HepG2 (cell line): ENCODE measurements at regions not wholly inside any gene's neighbourhood (a gene's known extent, or its start where the extent isn't known, plus 50 kb on each side); places are given as distances from the start of the nearest gene placed in this dataset.

ENCODE experiments used
- ATAC-seq: fragments of 200-7000 bp; cut with Tn5 transposase; 3 replicates; pipeline ENCODE4 v1.9.1; 2020; ENCODE audit warnings: mild to moderate bottlenecking, moderate library complexity
- BruUV-seq: library from RNA; stranded (reverse); fragments of 400-500 nt; replicated peaks from 2 replicates; lab custom pipeline; 2021; lab: Mats Ljungman, UMichigan
- CTCF ChIA-PET: fragments of 300-600 bp; formaldehyde crosslinking; extraction: SDS; loops from one replicate; lab custom pipeline; 2021; ENCODE audit warnings: low total read pairs, inconsistent platforms, low intra/inter-chr PET ratio; lab: Yijun Ruan, JAX
- POLR2A ChIA-PET: fragments of 350-600 bp; sonication (Branson Sonifier 250); formaldehyde crosslinking; loops from one replicate; lab custom pipeline; 2020; ENCODE audit warnings: antibody characterized with exemption, inconsistent platforms; lab: Yijun Ruan, JAX
- DNase-seq: peaks from one replicate; pipeline ENCODE4 v3.0.0-alpha.2; 2015; ENCODE audit warnings: low spot score
- FAIRE-seq: peaks from 3 replicates; lab custom pipeline; 2011; peaks lifted over from hg19 to GRCh38; lab: Jason Lieb, UNC
- H2AFZ ChIP-seq: one replicate; pipeline ENCODE4 v1.6.1; 2011; ENCODE audit warnings: low read length, inconsistent platforms
- H3K27ac ChIP-seq: fragments of 300-600 bp; 3 replicates; pipeline ENCODE4 v1.8.0; 2011; ENCODE audit warnings: mixed run types, mild to moderate bottlenecking, mixed read lengths, low read length, inconsistent platforms; ENCODE audit not compliant: insufficient read depth; ENCODE audit errors: extremely low read length
- H3K27me3 ChIP-seq, 2 experiments: fragments of 200-600 bp in 1 of 2; 2 replicates in 1 of 2; 3 replicates in 1 of 2; pipeline versions ENCODE4 v1.6.0 to v1.8.0; 2011; ENCODE audit warnings: low read length in 2 of 2, mild to moderate bottlenecking in 2 of 2, moderate library complexity in 2 of 2, inconsistent platforms in 1 of 2; ENCODE audit not compliant: insufficient read depth in 2 of 2, control insufficient read depth in 1 of 2
- H3K36me3 ChIP-seq, 2 experiments: fragments of 200-600 bp in 1 of 2; replicated peaks in 1 of 2; 2 replicates in 1 of 2; 3 replicates in 1 of 2; pipeline versions ENCODE4 v1.5.1 to v1.8.0; 2011; ENCODE audit warnings: low read length in 2 of 2, inconsistent platforms in 1 of 2; ENCODE audit not compliant: insufficient read depth in 2 of 2, control insufficient read depth in 1 of 2
- H3K4me1 ChIP-seq: 2 replicates; pipeline ENCODE4 v1.5.1; 2012; ENCODE audit warnings: low read length, inconsistent platforms; ENCODE audit not compliant: insufficient read depth
- H3K4me2 ChIP-seq: 2 replicates; pipeline ENCODE4 v1.6.0; 2011; ENCODE audit warnings: low read depth, low read length, inconsistent platforms
- H3K4me3 ChIP-seq, 3 experiments: fragments of 200-600 bp in 1 of 3; sonication (generic), shearing (Covaris generic) in 1 of 3; replicated peaks in 1 of 3; 2 replicates each; pipeline ENCODE4 v1.5.1; 2011 to 2016; ENCODE audit warnings: low read length in 3 of 3, inconsistent platforms in 2 of 3, low read depth in 2 of 3, mild to moderate bottlenecking in 2 of 3, control low read depth in 1 of 3, mixed read lengths in 1 of 3; ENCODE audit not compliant: insufficient read depth in 1 of 3
- H3K79me2 ChIP-seq: one replicate; pipeline ENCODE4 v1.6.1; 2011; ENCODE audit warnings: low read length, inconsistent platforms; ENCODE audit not compliant: insufficient read depth
- H3K9ac ChIP-seq: 2 replicates; pipeline ENCODE4 v1.6.0; 2011; ENCODE audit warnings: mild to moderate bottlenecking, low read depth, low read length, inconsistent platforms; ENCODE audit not compliant: insufficient read depth
- H3K9me3 ChIP-seq: 2 replicates; pipeline ENCODE4 v1.5.1; 2012; ENCODE audit warnings: mild to moderate bottlenecking, low read length
- H4K20me1 ChIP-seq: 2 replicates; pipeline ENCODE4 v1.6.0; 2011; ENCODE audit warnings: inconsistent platforms, mild to moderate bottlenecking, low read length, moderate library complexity; ENCODE audit not compliant: insufficient read depth
- ATF4 ChIP-seq, 2 experiments: fragments of 450-650 bp in 1 of 2; sonication (generic) in 1 of 2; formaldehyde crosslinking; IDR thresholded peaks; 2 replicates each; pipeline versions ENCODE4 v1.5.0 to v1.8.0; 2020 to 2022; ENCODE audit warnings: mild to moderate bottlenecking in 1 of 2, missing genetic modification reagents in 1 of 2
- ATF7 ChIP-seq, 2 experiments: fragments of 450-650 bp in 1 of 2; sonication (generic) in 1 of 2; formaldehyde crosslinking in 1 of 2; IDR thresholded peaks; 2 replicates each; pipeline versions ENCODE4 v1.4.0 to v1.6.1; 2016 to 2020; ENCODE audit warnings: antibody characterized with exemption in 1 of 2, mild to moderate bottlenecking in 1 of 2, missing genetic modification reagents in 1 of 2
- ATRX ChIP-seq: sonication (generic); formaldehyde crosslinking; IDR thresholded peaks from 2 replicates; pipeline ENCODE4 v1.4.0; 2020; ENCODE audit warnings: missing genetic modification reagents, borderline replicate concordance
- GZF1 ChIP-seq: sonication (generic); formaldehyde crosslinking; IDR thresholded peaks from 2 replicates; pipeline ENCODE4 v1.5.1; 2020; ENCODE audit warnings: mild to moderate bottlenecking, missing genetic modification reagents
- MTA1 ChIP-seq: sonication (generic); formaldehyde crosslinking; IDR thresholded peaks from 2 replicates; pipeline ENCODE4 v1.4.0; 2020; ENCODE audit warnings: missing genetic modification reagents, mild to moderate bottlenecking, borderline replicate concordance
- NPAS2 ChIP-seq: sonication (generic); formaldehyde crosslinking; IDR thresholded peaks from 2 replicates; pipeline ENCODE4 v1.8.0; 2022; ENCODE audit warnings: mild to moderate bottlenecking, missing genetic modification reagents, borderline replicate concordance
- TCF7 ChIP-seq: sonication (generic); IDR thresholded peaks from 2 replicates; pipeline ENCODE4 v1.6.1; 2016; ENCODE audit warnings: antibody characterized with exemption, low read depth
- ZBTB7A ChIP-seq: sonication (generic); formaldehyde crosslinking; IDR thresholded peaks from 2 replicates; pipeline ENCODE4 v1.8.0; 2022; ENCODE audit warnings: mild to moderate bottlenecking, missing genetic modification reagents
- ZNF296 ChIP-seq: sonication (generic); formaldehyde crosslinking; conservative IDR thresholded peaks from 2 replicates; pipeline ENCODE4 v1.5.0; 2020; ENCODE audit warnings: mild to moderate bottlenecking, missing genetic modification reagents
- ZNF30 ChIP-seq: sonication (generic); formaldehyde crosslinking; IDR thresholded peaks from 2 replicates; pipeline ENCODE4 v1.5.0; 2020; ENCODE audit warnings: mild to moderate bottlenecking, missing genetic modification reagents
- ZNF558 ChIP-seq: sonication (generic); formaldehyde crosslinking; IDR thresholded peaks from 2 replicates; pipeline ENCODE4 v1.9.0; 2022; ENCODE audit warnings: mild to moderate bottlenecking, missing genetic modification reagents, borderline replicate concordance
- ZNF580 ChIP-seq: IDR thresholded peaks from 2 replicates; pipeline ENCODE4 v1.6.1; 2016; ENCODE audit warnings: low read depth, borderline replicate concordance
- ZNF616 ChIP-seq: sonication (generic); formaldehyde crosslinking; IDR thresholded peaks from 2 replicates; pipeline ENCODE4 v1.5.0; 2020; ENCODE audit warnings: low read depth, mild to moderate bottlenecking, missing genetic modification reagents
- ZNF652 ChIP-seq: IDR thresholded peaks from 2 replicates; pipeline ENCODE4 v1.6.1; 2016; ENCODE audit warnings: low read depth, borderline replicate concordance
- WGBS: methylation state at CpG from one replicate; pipeline ENCODE4 v1.1.6; 2017; ENCODE audit warnings: low lambda C conversion rate; 5-methylcytosine and 5-hydroxymethylcytosine counted together
- in situ Hi-C: cut with HindIII; loops from 2 replicates; pipeline ENCODE4 v1.10.0; 2017; ENCODE audit warnings: low pct_unique_long_range_greater_than_20kb; ENCODE audit not compliant: extremely low pct_ligation_motif_present
- intact Hi-C: fragments of 100-400 bp; cut with micrococcal nuclease; formaldehyde crosslinking; loops from one replicate; pipeline ENCODE4 v1.10.0; 2022; ENCODE audit not compliant: unreplicated experiment
- TF ChIP-seq, protein P1 (sequence below): sonication (generic); formaldehyde crosslinking; IDR thresholded peaks from 2 replicates; pipeline ENCODE4 v1.5.0; 2020; ENCODE audit warnings: missing genetic modification reagents, mild to moderate bottlenecking, borderline replicate concordance

DNA sequence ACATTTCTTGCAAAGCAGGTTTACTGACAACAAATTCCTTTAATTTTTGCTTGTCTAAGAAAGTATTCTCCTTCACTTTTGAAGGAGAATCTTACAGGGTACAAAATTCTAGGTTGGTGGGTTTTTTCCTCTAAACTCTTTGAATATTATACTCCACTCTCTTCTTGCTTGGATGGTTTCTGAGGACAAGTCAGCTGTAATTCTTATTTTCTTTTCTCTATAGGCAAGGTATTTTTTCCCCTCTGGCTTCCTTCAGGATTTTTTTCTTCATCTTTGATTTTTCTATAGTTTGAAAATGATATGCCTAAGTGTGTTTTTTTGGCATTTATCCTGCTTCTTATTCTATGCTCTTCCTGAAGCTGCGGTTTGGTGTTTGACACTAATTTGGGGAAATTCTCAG, 112.5 kb upstream of the HIVEP1 start:
- H3K36me3 ChIP-seq: no peaks in the 10 kb centered on the region
- no peak for ATAC-seq
- H3K27ac ChIP-seq: no peak overlapping the region
- H2AFZ ChIP-seq: no peak overlapping the region
- intact Hi-C loops: no loop called here
- DNase-seq: no peak
- WGBS: 52% methylated on average over 1 of the region's 1 CpG
- in situ Hi-C loops: no loop called here
- TF ChIP-seq GZF1 (CRISPR knock-in tag): no peak
- TF ChIP-seq, protein P1, sequence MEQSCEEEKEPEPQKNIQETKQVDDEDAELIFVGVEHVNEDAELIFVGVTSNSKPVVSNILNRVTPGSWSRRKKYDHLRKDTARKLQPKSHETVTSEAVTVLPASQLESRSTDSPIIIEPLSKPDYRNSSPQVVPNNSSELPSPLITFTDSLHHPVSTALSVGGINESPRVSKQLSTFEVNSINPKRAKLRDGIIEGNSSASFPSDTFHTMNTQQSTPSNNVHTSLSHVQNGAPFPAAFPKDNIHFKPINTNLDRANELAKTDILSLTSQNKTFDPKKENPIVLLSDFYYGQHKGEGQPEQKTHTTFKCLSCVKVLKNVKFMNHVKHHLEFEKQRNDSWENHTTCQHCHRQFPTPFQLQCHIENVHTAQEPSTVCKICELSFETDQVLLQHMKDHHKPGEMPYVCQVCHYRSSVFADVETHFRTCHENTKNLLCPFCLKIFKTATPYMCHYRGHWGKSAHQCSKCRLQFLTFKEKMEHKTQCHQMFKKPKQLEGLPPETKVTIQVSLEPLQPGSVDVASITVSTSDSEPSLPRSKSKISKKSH (CRISPR knock-in tag): no peak
- no peak for TF ChIP-seq ZNF616
- no peak for TF ChIP-seq MTA1 (CRISPR knock-in tag)
- no peak for TF ChIP-seq NPAS2 (CRISPR knock-in tag)
- TF ChIP-seq ZNF652 (CRISPR knock-in tag): no peak
- no peak for TF ChIP-seq ATF4 (CRISPR knock-in tag; IDR thresholded peaks at IDR 0.05)
- TF ChIP-seq ZNF558 (CRISPR knock-in tag): no peak
- no peak for TF ChIP-seq ZBTB7A (CRISPR knock-in tag)
- no peak for TF ChIP-seq ZNF580
- TF ChIP-seq ATRX (CRISPR knock-in tag): no peak
- TF ChIP-seq ATF7 (IDR thresholded peaks at IDR 0.05): no peak
- TF ChIP-seq ATF7 (CRISPR knock-in tag; IDR thresholded peaks at IDR 0.05): no peak
- TF ChIP-seq TCF7: no peak
- no peak for TF ChIP-seq ZNF30 (CRISPR knock-in tag)
- TF ChIP-seq ZNF296: no peak
- no peaks in the 10 kb centered on the region for H3K9me3 ChIP-seq
- H3K4me1 ChIP-seq: no peaks in the 10 kb centered on the region
- H3K4me2 ChIP-seq: no peak overlapping the region
- no peak overlapping the region for H3K9ac ChIP-seq
- no peak for FAIRE-seq
- no peaks in the 10 kb centered on the region for H3K27me3 ChIP-seq
- no TSS peak for BruUV-seq
- ChIA-PET CTCF (no interaction called here), POLR2A (no interaction called here)
- no peaks in the 10 kb centered on the region for H3K79me2 ChIP-seq
- H3K4me3 ChIP-seq: no peak overlapping the region
- no peaks in the 10 kb centered on the region for H4K20me1 ChIP-seq
